ENCODE measurements at regions not wholly inside any gene's neighbourhood (a gene's known extent, or its start where the extent isn't known, plus 50 kb on each side); places are given as distances from the start of the nearest gene placed in this dataset.

DNA sequence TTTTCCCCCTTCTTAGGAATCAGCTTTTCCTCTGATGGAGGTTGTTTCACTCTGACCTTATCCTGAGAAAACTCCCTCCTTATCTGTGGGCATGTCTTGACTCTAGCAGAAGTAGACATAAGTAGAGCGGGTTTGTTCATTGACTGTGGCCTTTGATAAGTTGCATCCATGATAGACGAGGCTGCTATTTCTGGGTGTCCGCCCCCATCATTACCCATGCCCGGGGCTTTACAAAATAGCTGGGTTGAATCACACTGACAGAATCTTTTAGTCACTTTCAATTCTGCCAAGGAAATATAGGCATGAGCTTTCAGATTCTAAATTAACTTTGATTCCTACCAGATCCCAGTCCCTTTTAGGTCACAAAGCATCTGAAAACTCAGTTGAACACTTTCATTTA, 223.8 kb downstream of the SEC61B start (continued):
- TF ChIP-seq, protein P1, sequence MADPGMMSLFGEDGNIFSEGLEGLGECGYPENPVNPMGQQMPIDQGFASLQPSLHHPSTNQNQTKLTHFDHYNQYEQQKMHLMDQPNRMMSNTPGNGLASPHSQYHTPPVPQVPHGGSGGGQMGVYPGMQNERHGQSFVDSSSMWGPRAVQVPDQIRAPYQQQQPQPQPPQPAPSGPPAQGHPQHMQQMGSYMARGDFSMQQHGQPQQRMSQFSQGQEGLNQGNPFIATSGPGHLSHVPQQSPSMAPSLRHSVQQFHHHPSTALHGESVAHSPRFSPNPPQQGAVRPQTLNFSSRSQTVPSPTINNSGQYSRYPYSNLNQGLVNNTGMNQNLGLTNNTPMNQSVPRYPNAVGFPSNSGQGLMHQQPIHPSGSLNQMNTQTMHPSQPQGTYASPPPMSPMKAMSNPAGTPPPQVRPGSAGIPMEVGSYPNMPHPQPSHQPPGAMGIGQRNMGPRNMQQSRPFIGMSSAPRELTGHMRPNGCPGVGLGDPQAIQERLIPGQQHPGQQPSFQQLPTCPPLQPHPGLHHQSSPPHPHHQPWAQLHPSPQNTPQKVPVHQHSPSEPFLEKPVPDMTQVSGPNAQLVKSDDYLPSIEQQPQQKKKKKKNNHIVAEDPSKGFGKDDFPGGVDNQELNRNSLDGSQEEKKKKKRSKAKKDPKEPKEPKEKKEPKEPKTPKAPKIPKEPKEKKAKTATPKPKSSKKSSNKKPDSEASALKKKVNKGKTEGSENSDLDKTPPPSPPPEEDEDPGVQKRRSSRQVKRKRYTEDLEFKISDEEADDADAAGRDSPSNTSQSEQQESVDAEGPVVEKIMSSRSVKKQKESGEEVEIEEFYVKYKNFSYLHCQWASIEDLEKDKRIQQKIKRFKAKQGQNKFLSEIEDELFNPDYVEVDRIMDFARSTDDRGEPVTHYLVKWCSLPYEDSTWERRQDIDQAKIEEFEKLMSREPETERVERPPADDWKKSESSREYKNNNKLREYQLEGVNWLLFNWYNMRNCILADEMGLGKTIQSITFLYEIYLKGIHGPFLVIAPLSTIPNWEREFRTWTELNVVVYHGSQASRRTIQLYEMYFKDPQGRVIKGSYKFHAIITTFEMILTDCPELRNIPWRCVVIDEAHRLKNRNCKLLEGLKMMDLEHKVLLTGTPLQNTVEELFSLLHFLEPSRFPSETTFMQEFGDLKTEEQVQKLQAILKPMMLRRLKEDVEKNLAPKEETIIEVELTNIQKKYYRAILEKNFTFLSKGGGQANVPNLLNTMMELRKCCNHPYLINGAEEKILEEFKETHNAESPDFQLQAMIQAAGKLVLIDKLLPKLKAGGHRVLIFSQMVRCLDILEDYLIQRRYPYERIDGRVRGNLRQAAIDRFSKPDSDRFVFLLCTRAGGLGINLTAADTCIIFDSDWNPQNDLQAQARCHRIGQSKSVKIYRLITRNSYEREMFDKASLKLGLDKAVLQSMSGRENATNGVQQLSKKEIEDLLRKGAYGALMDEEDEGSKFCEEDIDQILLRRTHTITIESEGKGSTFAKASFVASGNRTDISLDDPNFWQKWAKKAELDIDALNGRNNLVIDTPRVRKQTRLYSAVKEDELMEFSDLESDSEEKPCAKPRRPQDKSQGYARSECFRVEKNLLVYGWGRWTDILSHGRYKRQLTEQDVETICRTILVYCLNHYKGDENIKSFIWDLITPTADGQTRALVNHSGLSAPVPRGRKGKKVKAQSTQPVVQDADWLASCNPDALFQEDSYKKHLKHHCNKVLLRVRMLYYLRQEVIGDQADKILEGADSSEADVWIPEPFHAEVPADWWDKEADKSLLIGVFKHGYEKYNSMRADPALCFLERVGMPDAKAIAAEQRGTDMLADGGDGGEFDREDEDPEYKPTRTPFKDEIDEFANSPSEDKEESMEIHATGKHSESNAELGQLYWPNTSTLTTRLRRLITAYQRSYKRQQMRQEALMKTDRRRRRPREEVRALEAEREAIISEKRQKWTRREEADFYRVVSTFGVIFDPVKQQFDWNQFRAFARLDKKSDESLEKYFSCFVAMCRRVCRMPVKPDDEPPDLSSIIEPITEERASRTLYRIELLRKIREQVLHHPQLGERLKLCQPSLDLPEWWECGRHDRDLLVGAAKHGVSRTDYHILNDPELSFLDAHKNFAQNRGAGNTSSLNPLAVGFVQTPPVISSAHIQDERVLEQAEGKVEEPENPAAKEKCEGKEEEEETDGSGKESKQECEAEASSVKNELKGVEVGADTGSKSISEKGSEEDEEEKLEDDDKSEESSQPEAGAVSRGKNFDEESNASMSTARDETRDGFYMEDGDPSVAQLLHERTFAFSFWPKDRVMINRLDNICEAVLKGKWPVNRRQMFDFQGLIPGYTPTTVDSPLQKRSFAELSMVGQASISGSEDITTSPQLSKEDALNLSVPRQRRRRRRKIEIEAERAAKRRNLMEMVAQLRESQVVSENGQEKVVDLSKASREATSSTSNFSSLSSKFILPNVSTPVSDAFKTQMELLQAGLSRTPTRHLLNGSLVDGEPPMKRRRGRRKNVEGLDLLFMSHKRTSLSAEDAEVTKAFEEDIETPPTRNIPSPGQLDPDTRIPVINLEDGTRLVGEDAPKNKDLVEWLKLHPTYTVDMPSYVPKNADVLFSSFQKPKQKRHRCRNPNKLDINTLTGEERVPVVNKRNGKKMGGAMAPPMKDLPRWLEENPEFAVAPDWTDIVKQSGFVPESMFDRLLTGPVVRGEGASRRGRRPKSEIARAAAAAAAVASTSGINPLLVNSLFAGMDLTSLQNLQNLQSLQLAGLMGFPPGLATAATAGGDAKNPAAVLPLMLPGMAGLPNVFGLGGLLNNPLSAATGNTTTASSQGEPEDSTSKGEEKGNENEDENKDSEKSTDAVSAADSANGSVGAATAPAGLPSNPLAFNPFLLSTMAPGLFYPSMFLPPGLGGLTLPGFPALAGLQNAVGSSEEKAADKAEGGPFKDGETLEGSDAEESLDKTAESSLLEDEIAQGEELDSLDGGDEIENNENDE (IDR thresholded peaks at IDR 0.05; ENCODE audit: insufficient replicate concordance, low read length): no peak
- TF ChIP-seq SIN3A (conservative IDR thresholded peaks at IDR 0.05 in 1 of 2, IDR thresholded peaks at IDR 0.05 in 1 of 2; ENCODE audit: low read depth in 1 of 2, low read length in 2 of 2) (no peak), RAD21 (IDR thresholded peaks at IDR 0.05 in 1 of 2, conservative IDR thresholded peaks at IDR 0.05 in 1 of 2; ENCODE audit: low read depth in 2 of 2, low read length in 2 of 2) (no peak), BACH1 (IDR thresholded peaks at IDR 0.05; ENCODE audit: low read length) (no peak), FOSL1 (IDR thresholded peaks at IDR 0.05; ENCODE audit: insufficient read depth, low read depth, low read length) (no peak), CREB1 (IDR thresholded peaks at IDR 0.05) (no peak), RNF2 (IDR thresholded peaks at IDR 0.05; ENCODE audit: borderline replicate concordance, low read depth, low read length, missing control alignments, poor library complexity, severe bottlenecking) (no peak)
- TF ChIP-seq, protein P2, sequence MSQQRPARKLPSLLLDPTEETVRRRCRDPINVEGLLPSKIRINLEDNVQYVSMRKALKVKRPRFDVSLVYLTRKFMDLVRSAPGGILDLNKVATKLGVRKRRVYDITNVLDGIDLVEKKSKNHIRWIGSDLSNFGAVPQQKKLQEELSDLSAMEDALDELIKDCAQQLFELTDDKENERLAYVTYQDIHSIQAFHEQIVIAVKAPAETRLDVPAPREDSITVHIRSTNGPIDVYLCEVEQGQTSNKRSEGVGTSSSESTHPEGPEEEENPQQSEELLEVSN (IDR thresholded peaks at IDR 0.05): no peak
- TF ChIP-seq, protein P3, sequence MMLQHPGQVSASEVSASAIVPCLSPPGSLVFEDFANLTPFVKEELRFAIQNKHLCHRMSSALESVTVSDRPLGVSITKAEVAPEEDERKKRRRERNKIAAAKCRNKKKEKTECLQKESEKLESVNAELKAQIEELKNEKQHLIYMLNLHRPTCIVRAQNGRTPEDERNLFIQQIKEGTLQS (IDR thresholded peaks at IDR 0.05; ENCODE audit: insufficient read depth, low read depth, low read length): no peak
